H9 (cell line): ENCODE measurements at regions not wholly inside any gene's neighbourhood (a gene's known extent, or its start where the extent isn't known, plus 50 kb on each side); places are given as distances from the start of the nearest gene placed in this dataset.
A peak's percentile ranks its signal among the peaks of the same experiment; 100 is the strongest.

Experiments used
- DNase-seq: peaks from one replicate; pipeline ENCODE4 v3.0.0-alpha.2; 2017
- H2AFZ ChIP-seq: one replicate; pipeline ENCODE4 v1.6.1; 2013; ENCODE audit warnings: mild to moderate bottlenecking, low read length, control low read depth, moderate library complexity
- H2AK5ac ChIP-seq: 2 replicates; pipeline ENCODE4 v1.6.1; 2013; ENCODE audit warnings: low read length, control low read depth, mixed read lengths; ENCODE audit not compliant: insufficient read length
- H2BK120ac ChIP-seq: one replicate; pipeline ENCODE4 v1.6.1; 2013; ENCODE audit warnings: low read depth, mild to moderate bottlenecking, low read length, control low read depth, inconsistent platforms; ENCODE audit not compliant: poor library complexity, severe bottlenecking
- H2BK12ac ChIP-seq: 2 replicates; pipeline ENCODE4 v1.6.1; 2013; ENCODE audit warnings: low read length, control low read depth, mixed read lengths, low read depth; ENCODE audit not compliant: insufficient read length
- H2BK15ac ChIP-seq: 2 replicates; pipeline ENCODE4 v1.6.1; 2013; ENCODE audit warnings: low read depth, low read length, control low read depth
- H2BK20ac ChIP-seq: one replicate; pipeline ENCODE4 v1.6.1; 2013; ENCODE audit warnings: low read depth, mild to moderate bottlenecking, low read length, control low read depth, inconsistent platforms; ENCODE audit not compliant: poor library complexity, severe bottlenecking
- H2BK5ac ChIP-seq: 2 replicates; pipeline ENCODE4 v1.6.1; 2013; ENCODE audit warnings: low read length, control low read depth, mixed read lengths; ENCODE audit not compliant: insufficient read length
- H3K14ac ChIP-seq: 2 replicates; pipeline ENCODE4 v1.6.1; 2013; ENCODE audit warnings: low read length, control low read depth; ENCODE audit not compliant: insufficient read depth
- H3K18ac ChIP-seq: 2 replicates; pipeline ENCODE4 v1.6.1; 2013; ENCODE audit warnings: low read depth, mild to moderate bottlenecking, mixed read lengths, low read length, control low read depth; ENCODE audit not compliant: insufficient read length
- H3K23ac ChIP-seq: 2 replicates; pipeline ENCODE4 v1.6.1; 2013; ENCODE audit warnings: low read length, control low read depth, mixed read lengths, low read depth; ENCODE audit not compliant: insufficient read length
- H3K23me2 ChIP-seq: 2 replicates; pipeline ENCODE4 v1.6.1; 2013; ENCODE audit warnings: low read depth, mild to moderate bottlenecking, mixed read lengths, low read length, control low read depth; ENCODE audit not compliant: insufficient read length, poor library complexity, severe bottlenecking
- H3K27ac ChIP-seq: 2 replicates; pipeline ENCODE4 v1.5.1; 2013; ENCODE audit warnings: low read length, control low read depth, mixed read lengths, low read depth; ENCODE audit not compliant: insufficient read length
- H3K27me3 ChIP-seq: 2 replicates; pipeline ENCODE4 v1.6.1; 2013; ENCODE audit warnings: low read length, control low read depth, inconsistent platforms; ENCODE audit not compliant: insufficient read depth
- H3K4ac ChIP-seq: 2 replicates; pipeline ENCODE4 v1.6.1; 2013; ENCODE audit warnings: low read depth, mild to moderate bottlenecking, control low read depth, inconsistent platforms, low read length, moderate library complexity
- H3K4me1 ChIP-seq: 2 replicates; pipeline ENCODE4 v1.6.1; 2013; ENCODE audit warnings: low read length, control low read depth, inconsistent platforms; ENCODE audit not compliant: insufficient read depth
- H3K4me2 ChIP-seq: 2 replicates; pipeline ENCODE4 v1.6.1; 2013; ENCODE audit warnings: low read length, control low read depth, mixed read lengths; ENCODE audit not compliant: insufficient read length, insufficient read depth
- H3K56ac ChIP-seq: 2 replicates; pipeline ENCODE4 v1.6.1; 2013; ENCODE audit warnings: low read depth, mild to moderate bottlenecking, mixed read lengths, low read length, control low read depth; ENCODE audit not compliant: insufficient read length
- H3K79me1 ChIP-seq: 2 replicates; pipeline ENCODE4 v1.6.1; 2013; ENCODE audit warnings: low read depth, mild to moderate bottlenecking, moderate library complexity, low read length, control low read depth, inconsistent platforms; ENCODE audit not compliant: insufficient read depth, poor library complexity, severe bottlenecking
- H3K79me2 ChIP-seq: 2 replicates; pipeline ENCODE4 v1.6.1; 2013; ENCODE audit warnings: low read length, control low read depth, inconsistent platforms; ENCODE audit not compliant: insufficient read depth
- H3K9ac ChIP-seq: 2 replicates; pipeline ENCODE4 v1.6.1; 2013; ENCODE audit warnings: low read length, control low read depth, mixed read lengths; ENCODE audit not compliant: insufficient read length; ENCODE audit errors: extremely low read depth
- H3K9me3 ChIP-seq: one replicate; pipeline ENCODE4 v1.6.1; 2013; ENCODE audit warnings: low read depth, low read length, inconsistent platforms; ENCODE audit not compliant: control insufficient read depth
- H3T11ph ChIP-seq: one replicate; pipeline ENCODE4 v1.6.1; 2013; ENCODE audit warnings: mild to moderate bottlenecking, low read length, control low read depth, inconsistent platforms
- H4K20me1 ChIP-seq: one replicate; pipeline ENCODE4 v1.6.1; 2013; ENCODE audit not compliant: control insufficient read depth, insufficient read length, insufficient read depth
- H4K5ac ChIP-seq: 2 replicates; pipeline ENCODE4 v1.6.1; 2013; ENCODE audit warnings: low read depth, mild to moderate bottlenecking, mixed read lengths, low read length, control low read depth; ENCODE audit not compliant: insufficient read length
- H4K8ac ChIP-seq: replicated peaks from 2 replicates; pipeline ENCODE4 v1.6.1; 2013; ENCODE audit warnings: low read length, control low read depth, mixed read lengths, low read depth; ENCODE audit not compliant: insufficient read length
- H4K91ac ChIP-seq: 2 replicates; pipeline ENCODE4 v1.6.1; 2013; ENCODE audit warnings: low read depth, mild to moderate bottlenecking, moderate library complexity, mixed read lengths, low read length, control low read depth; ENCODE audit not compliant: insufficient read length
- H3K27ac Mint-ChIP-seq, 3 experiments: 2 replicates in 2 of 3; 3 replicates in 1 of 3; pipeline ENCODE4 v1.8.0; 2020 to 2021; ENCODE audit warnings: mixed read lengths in 3 of 3, mild to moderate bottlenecking in 1 of 3, moderate library complexity in 1 of 3
- H3K27me3 Mint-ChIP-seq: 2 replicates; pipeline ENCODE4 v1.8.0; 2021; ENCODE audit warnings: low read depth, mild to moderate bottlenecking, moderate library complexity, mixed read lengths
- H3K36me3 Mint-ChIP-seq, 3 experiments: 2 replicates in 2 of 3; 3 replicates in 1 of 3; pipeline ENCODE4 v1.8.0; 2020 to 2021; ENCODE audit warnings: low read depth in 3 of 3, mixed read lengths in 3 of 3; ENCODE audit not compliant: insufficient read depth in 1 of 3
- H3K4me1 Mint-ChIP-seq, 2 experiments: 2 replicates each; pipeline ENCODE4 v1.8.0; 2020; ENCODE audit warnings: mixed read lengths in 2 of 2
- H3K4me3 Mint-ChIP-seq, 2 experiments: 2 replicates in 1 of 2; 3 replicates in 1 of 2; pipeline ENCODE4 v1.8.0; 2020 to 2021; ENCODE audit warnings: mild to moderate bottlenecking in 2 of 2, mixed read lengths in 2 of 2, moderate library complexity in 1 of 2
- H3K9me3 Mint-ChIP-seq, 2 experiments: 2 replicates in 1 of 2; 3 replicates in 1 of 2; pipeline ENCODE4 v1.8.0; 2020; ENCODE audit warnings: mild to moderate bottlenecking in 2 of 2, mixed read lengths in 2 of 2, moderate library complexity in 1 of 2
- CTCF ChIP-seq: fragments of 200-600 bp; sonication (generic); conservative IDR thresholded peaks from 3 replicates; pipeline ENCODE4 v1.8.0; 2021; ENCODE audit warnings: antibody characterized with exemption, mild to moderate bottlenecking
- WGBS: extraction: QIAGEN DNeasy Blood & Tissue Kit; methylation state at CpG from one replicate; pipeline ENCODE4 v1.1.7; 2013; ENCODE audit warnings: missing lambda C conversion rate, low lambda C conversion rate, mixed read lengths; ENCODE audit not compliant: insufficient read length; ENCODE audit errors: extremely low coverage; 5-methylcytosine and 5-hydroxymethylcytosine counted together

GRCh38 chr6:47091886-47092668 is 49.9 kb upstream of the ADGRF1 start:
- H3K4me1 ChIP-seq, result no peaks in the 10 kb centered on the region
- Mint-ChIP-seq H3K4me3 (no peak overlapping the region), H3K27me3 (no peaks in the 10 kb centered on the region; the same call in 1 of the 2 replicates), H3K27ac (peak overlapping the region in 1 of 3 experiments; percentile 70; a peak in 1 of 7 replicates), H3K36me3 (no peaks in the 10 kb centered on the region), H3K9me3 (no peaks in the 10 kb centered on the region), H3K4me1 (peaks cover 9 to 10% of the 10 kb centered on the region in 2 experiments)
- no peak overlapping the region for H2AFZ ChIP-seq
- no peak overlapping the region for H2AK5ac ChIP-seq
- no peak overlapping the region for H2BK5ac ChIP-seq
- H3K27ac ChIP-seq, result no peak overlapping the region
- no peak overlapping the region for H3K4me2 ChIP-seq
- H4K91ac ChIP-seq, result no peak overlapping the region
- no peak overlapping the region for H2BK120ac ChIP-seq
- H2BK20ac ChIP-seq, result no peak overlapping the region
- H2BK12ac ChIP-seq, result no peak overlapping the region
- no peak overlapping the region for H3K4ac ChIP-seq
- H3K18ac ChIP-seq, result no peak overlapping the region
- H4K8ac ChIP-seq, result no peak overlapping the region
- H3K23me2 ChIP-seq, result no peaks in the 10 kb centered on the region
- no peak overlapping the region for H3K56ac ChIP-seq
- no peak overlapping the region for H3K9ac ChIP-seq
- H3K14ac ChIP-seq, result no peak overlapping the region
- no peaks in the 10 kb centered on the region for H3K79me1 ChIP-seq
- H4K20me1 ChIP-seq, result no peaks in the 10 kb centered on the region
- H2BK15ac ChIP-seq, result no peak overlapping the region
- H3K9me3 ChIP-seq, result no peaks in the 10 kb centered on the region
- H3T11ph ChIP-seq, result no peak overlapping the region
- H3K27me3 ChIP-seq, result no peaks in the 10 kb centered on the region
- WGBS, result no CpG with 5 or more reads among the region's 4 CpGs
- H3K23ac ChIP-seq, result no peak overlapping the region
- no peak for TF ChIP-seq CTCF
- no peaks in the 10 kb centered on the region for H3K79me2 ChIP-seq
- DNase-seq, result no peak
- no peak overlapping the region for H4K5ac ChIP-seq
